ENCODE measurements at regions not wholly inside any gene's neighbourhood (a gene's known extent, or its start where the extent isn't known, plus 50 kb on each side); places are given as distances from the start of the nearest gene placed in this dataset.

GRCh38 chr5:3654515-3654914, 58.9 kb downstream of the IRX1 start:
- peaks cover 2% of the 10 kb centered on the region for H3K27me3 ChIP-seq (ENCODE audit: control insufficient read depth, insufficient read depth, low read length)
- no peak overlapping the region for H3K27ac ChIP-seq (ENCODE audit: low read length)
- no peaks in the 10 kb centered on the region for H3K36me3 ChIP-seq (ENCODE audit: control insufficient read depth, insufficient read depth, low read length)
- DNase-seq, result no peak
- H3K9me3 ChIP-seq (replicated peaks; ENCODE audit: control insufficient read depth, low read depth, low read length), result no peaks in the 10 kb centered on the region
- H3K4me1 ChIP-seq (ENCODE audit: control insufficient read depth, insufficient read depth, low read length), result no peaks in the 10 kb centered on the region
- 89% methylated on average over 9 of the region's 9 CpGs for WGBS (ENCODE audit: insufficient coverage)
- H3K4me3 ChIP-seq (ENCODE audit: low read length), result no peak overlapping the region

- H3K27ac ChIP-seq (ENCODE audit: low read length), result no peak overlapping the region
- no peaks in the 10 kb centered on the region for H3K9me3 ChIP-seq (replicated peaks; ENCODE audit: control insufficient read depth, low read depth, low read length)
- no peaks in the 10 kb centered on the region for H3K36me3 ChIP-seq (ENCODE audit: control insufficient read depth, insufficient read depth, low read length)
- H3K4me1 ChIP-seq (ENCODE audit: control insufficient read depth, insufficient read depth, low read length), result no peaks in the 10 kb centered on the region
- peaks cover 2% of the 10 kb centered on the region for H3K27me3 ChIP-seq (ENCODE audit: control insufficient read depth, insufficient read depth, low read length)
- no peak for DNase-seq
- WGBS (ENCODE audit: insufficient coverage), result 64% methylated on average over 5 of the region's 7 CpGs
- no peak overlapping the region for H3K4me3 ChIP-seq (ENCODE audit: low read length)
These were observed 61.2 kb downstream of the IRX1 start for GRCh38 chr5:3656803-3657202.

- peaks cover 2% of the 10 kb centered on the region for H3K27me3 ChIP-seq (ENCODE audit: control insufficient read depth, insufficient read depth, low read length)
- no peak for DNase-seq
- H3K27ac ChIP-seq (ENCODE audit: low read length), result no peak overlapping the region
- no peak overlapping the region for H3K4me3 ChIP-seq (ENCODE audit: low read length)
- H3K4me1 ChIP-seq (ENCODE audit: control insufficient read depth, insufficient read depth, low read length), result no peaks in the 10 kb centered on the region
- H3K36me3 ChIP-seq (ENCODE audit: control insufficient read depth, insufficient read depth, low read length), result no peaks in the 10 kb centered on the region
- 78% methylated on average over 15 of the region's 18 CpGs for whole genome bisulfite sequencing (ENCODE audit: insufficient coverage)
- no peaks in the 10 kb centered on the region for H3K9me3 ChIP-seq (replicated peaks; ENCODE audit: control insufficient read depth, low read depth, low read length)
These were observed 61.9 kb downstream of the IRX1 start for GRCh38 chr5:3657364-3658022.

- no peaks in the 10 kb centered on the region for H3K36me3 ChIP-seq (ENCODE audit: control insufficient read depth, insufficient read depth, low read length)
- H3K4me1 ChIP-seq (ENCODE audit: control insufficient read depth, insufficient read depth, low read length), result no peaks in the 10 kb centered on the region
- no peak overlapping the region for H3K27ac ChIP-seq (ENCODE audit: low read length)
- peaks cover 2% of the 10 kb centered on the region for H3K27me3 ChIP-seq (ENCODE audit: control insufficient read depth, insufficient read depth, low read length)
- no peak for DNase-seq
- H3K4me3 ChIP-seq (ENCODE audit: low read length), result no peak overlapping the region
- H3K9me3 ChIP-seq (replicated peaks; ENCODE audit: control insufficient read depth, low read depth, low read length), result no peaks in the 10 kb centered on the region
- WGBS (ENCODE audit: insufficient coverage), result 85% methylated on average over 7 of the region's 10 CpGs
These were observed 63.3 kb downstream of the IRX1 start for GRCh38 chr5:3658929-3659328.

- Histone ChIP-seq H3K27me3 (ENCODE audit: control insufficient read depth, insufficient read depth, low read length) (peaks cover under 1% of the 10 kb centered on the region), H3K9me3 (replicated peaks; ENCODE audit: control insufficient read depth, low read depth, low read length) (no peaks in the 10 kb centered on the region), H3K4me3 (ENCODE audit: low read length) (no peak overlapping the region), H3K4me1 (ENCODE audit: control insufficient read depth, insufficient read depth, low read length) (no peaks in the 10 kb centered on the region), H3K36me3 (ENCODE audit: control insufficient read depth, insufficient read depth, low read length) (no peaks in the 10 kb centered on the region), H3K27ac (ENCODE audit: low read length) (no peak overlapping the region)
- WGBS (ENCODE audit: insufficient coverage), result 70% methylated on average over 8 of the region's 8 CpGs
- DNase-seq, result no peak
These were observed 64.3 kb downstream of the IRX1 start for GRCh38 chr5:3659907-3660306.

- Histone ChIP-seq H3K9me3 (replicated peaks; ENCODE audit: control insufficient read depth, low read depth, low read length) (no peaks in the 10 kb centered on the region), H3K36me3 (ENCODE audit: control insufficient read depth, insufficient read depth, low read length) (no peaks in the 10 kb centered on the region), H3K4me1 (ENCODE audit: control insufficient read depth, insufficient read depth, low read length) (no peaks in the 10 kb centered on the region), H3K4me3 (ENCODE audit: low read length) (no peak overlapping the region), H3K27ac (ENCODE audit: low read length) (no peak overlapping the region), H3K27me3 (ENCODE audit: control insufficient read depth, insufficient read depth, low read length) (no peaks in the 10 kb centered on the region)
- DNase-seq, result no peak
- WGBS (ENCODE audit: insufficient coverage), result 69% methylated on average over 3 of the region's 4 CpGs
These were observed 65.0 kb downstream of the IRX1 start for GRCh38 chr5:3660630-3661029.

GRCh38 chr5:3661755-3662296, 66.2 kb downstream of the IRX1 start:
- WGBS (ENCODE audit: insufficient coverage), result 100% methylated on average over 1 of the region's 4 CpGs
- H3K4me3 ChIP-seq (ENCODE audit: low read length), result no peak overlapping the region
- H3K27ac ChIP-seq (ENCODE audit: low read length), result no peak overlapping the region
- no peaks in the 10 kb centered on the region for H3K9me3 ChIP-seq (replicated peaks; ENCODE audit: control insufficient read depth, low read depth, low read length)
- H3K27me3 ChIP-seq (ENCODE audit: control insufficient read depth, insufficient read depth, low read length), result no peaks in the 10 kb centered on the region
- DNase-seq, result no peak
- no peaks in the 10 kb centered on the region for H3K36me3 ChIP-seq (ENCODE audit: control insufficient read depth, insufficient read depth, low read length)
- no peaks in the 10 kb centered on the region for H3K4me1 ChIP-seq (ENCODE audit: control insufficient read depth, insufficient read depth, low read length)

GRCh38 chr5:3662344-3662743, 66.7 kb downstream of the IRX1 start:
- H3K27ac ChIP-seq (ENCODE audit: low read length), result no peak overlapping the region
- no CpG with 5 or more reads among the region's 1 CpG for WGBS (ENCODE audit: insufficient coverage)
- H3K9me3 ChIP-seq (replicated peaks; ENCODE audit: control insufficient read depth, low read depth, low read length), result no peaks in the 10 kb centered on the region
- no peak for DNase-seq
- no peak overlapping the region for H3K4me3 ChIP-seq (ENCODE audit: low read length)
- H3K27me3 ChIP-seq (ENCODE audit: control insufficient read depth, insufficient read depth, low read length), result no peaks in the 10 kb centered on the region
- no peaks in the 10 kb centered on the region for H3K36me3 ChIP-seq (ENCODE audit: control insufficient read depth, insufficient read depth, low read length)
- H3K4me1 ChIP-seq (ENCODE audit: control insufficient read depth, insufficient read depth, low read length), result no peaks in the 10 kb centered on the region

- Histone ChIP-seq H3K36me3 (ENCODE audit: control insufficient read depth, insufficient read depth, low read length) (no peaks in the 10 kb centered on the region), H3K27me3 (ENCODE audit: control insufficient read depth, insufficient read depth, low read length) (no peaks in the 10 kb centered on the region), H3K9me3 (replicated peaks; ENCODE audit: control insufficient read depth, low read depth, low read length) (no peaks in the 10 kb centered on the region), H3K4me3 (ENCODE audit: low read length) (no peak overlapping the region), H3K27ac (ENCODE audit: low read length) (no peak overlapping the region), H3K4me1 (ENCODE audit: control insufficient read depth, insufficient read depth, low read length) (no peaks in the 10 kb centered on the region)
- 22% methylated on average over 2 of the region's 3 CpGs for WGBS (ENCODE audit: insufficient coverage)
- no peak for DNase-seq
These were observed 75.7 kb downstream of the IRX1 start for GRCh38 chr5:3671337-3671736.

- no peak overlapping the region for H3K4me3 ChIP-seq (ENCODE audit: low read length)
- H3K36me3 ChIP-seq (ENCODE audit: control insufficient read depth, insufficient read depth, low read length), result no peaks in the 10 kb centered on the region
- no peaks in the 10 kb centered on the region for H3K9me3 ChIP-seq (replicated peaks; ENCODE audit: control insufficient read depth, low read depth, low read length)
- DNase-seq, result no peak
- H3K27ac ChIP-seq (ENCODE audit: low read length), result no peak overlapping the region
- WGBS (ENCODE audit: insufficient coverage), result no CpG with 5 or more reads among the region's 4 CpGs
- peaks cover 2% of the 10 kb centered on the region for H3K27me3 ChIP-seq (ENCODE audit: control insufficient read depth, insufficient read depth, low read length)
- H3K4me1 ChIP-seq (ENCODE audit: control insufficient read depth, insufficient read depth, low read length), result no peaks in the 10 kb centered on the region
These were observed 83.2 kb downstream of the IRX1 start for GRCh38 chr5:3678801-3679200.

- WGBS (ENCODE audit: insufficient coverage), result 50% methylated on average over 1 of the region's 5 CpGs
- Histone ChIP-seq H3K36me3 (ENCODE audit: control insufficient read depth, insufficient read depth, low read length) (no peaks in the 10 kb centered on the region), H3K27ac (ENCODE audit: low read length) (no peak overlapping the region), H3K4me1 (ENCODE audit: control insufficient read depth, insufficient read depth, low read length) (no peaks in the 10 kb centered on the region), H3K9me3 (replicated peaks; ENCODE audit: control insufficient read depth, low read depth, low read length) (no peaks in the 10 kb centered on the region), H3K4me3 (ENCODE audit: low read length) (no peak overlapping the region), H3K27me3 (ENCODE audit: control insufficient read depth, insufficient read depth, low read length) (peaks cover 2% of the 10 kb centered on the region)
- DNase-seq, result no peak
These were observed 85.2 kb downstream of the IRX1 start for GRCh38 chr5:3680821-3681220.

All from muscle of leg (tissue), 3 donors.